Kidney (tissue), 13 donors: ENCODE measurements at regions not wholly inside any gene's neighbourhood (a gene's known extent, or its start where the extent isn't known, plus 50 kb on each side); places are given as distances from the start of the nearest gene placed in this dataset.

Experiments
- DNase-seq, 5 donors: peaks; one replicate each; pipeline ENCODE4 v3.0.0-alpha.2; 2013 to 2020
- FAIRE-seq: peaks from 2 replicates; lab custom pipeline; 2012; peaks lifted over from hg19 to GRCh38; lab: Jason Lieb, UNC
- H3K27ac ChIP-seq, 2 donors: one replicate each; pipeline ENCODE4 v1.7.0; 2013; ENCODE audit warnings: low read depth in 2 of 2, low read length in 2 of 2, inconsistent platforms in 1 of 2
- H3K27me3 ChIP-seq: one replicate; pipeline ENCODE4 v1.7.1; 2013; ENCODE audit warnings: low read length, inconsistent platforms; ENCODE audit not compliant: control insufficient read depth, insufficient read depth
- H3K36me3 ChIP-seq, 3 donors: one replicate each; pipeline versions ENCODE4 v1.7.0 to v1.7.1; 2013; ENCODE audit warnings: low read length in 3 of 3, control low read depth in 1 of 3, inconsistent platforms in 1 of 3; ENCODE audit not compliant: insufficient read depth in 3 of 3, control insufficient read depth in 2 of 3
- H3K4me1 ChIP-seq, 3 donors: one replicate each; pipeline versions ENCODE4 v1.7.0 to v1.7.1; 2013; ENCODE audit warnings: low read length in 3 of 3, inconsistent platforms in 1 of 3, low read depth in 1 of 3; ENCODE audit not compliant: control insufficient read depth in 2 of 3, insufficient read depth in 2 of 3
- H3K4me3 ChIP-seq, 3 donors: one replicate each; pipeline versions ENCODE4 v1.7.0 to v1.8.1; 2013; ENCODE audit warnings: low read length in 3 of 3, control low read depth in 1 of 3, inconsistent platforms in 1 of 3
- H3K9ac ChIP-seq, 3 donors: one replicate each; pipeline versions ENCODE4 v1.7.0 to v1.7.1; 2013; ENCODE audit warnings: low read length in 3 of 3, control low read depth in 1 of 3, inconsistent platforms in 1 of 3
- H3K9me3 ChIP-seq, 3 donors: one replicate each; pipeline versions ENCODE4 v1.7.0 to v1.7.1; 2013; ENCODE audit warnings: low read length in 3 of 3, control low read depth in 1 of 3, inconsistent platforms in 1 of 3; ENCODE audit not compliant: control insufficient read depth in 2 of 3, insufficient read depth in 1 of 3
- CTCF ChIP-seq: IDR thresholded peaks from 3 replicates; pipeline ENCODE4 v1.5.1; 2012; ENCODE audit warnings: mild to moderate bottlenecking, moderate library complexity, borderline replicate concordance; ENCODE audit not compliant: insufficient read depth; ENCODE audit errors: extremely low read depth
- intact Hi-C: fragments of 100-400 bp; cut with DNase I; formaldehyde crosslinking; loops from one replicate; pipeline ENCODE4 v1.11.1; 2022
- donor health status: control.
- donor health status: control.
- donor health status: control.
- donor health status: control.
- donor health status: control.
- donor health status: DM: yes; HTN: yes; CAD: no.
- donor health status: Normal renal cell carcinoma (clear cell type).

- FAIRE-seq = no peak
- no peaks in the 10 kb centered on the region for H3K9me3 ChIP-seq
- no peak overlapping the region for H3K27ac ChIP-seq
- H3K4me3 ChIP-seq = no peak overlapping the region
- TF ChIP-seq CTCF = no peak
- H3K4me1 ChIP-seq = peaks cover 0 to 4% (median 0%) of the 10 kb centered on the region in 3 donors
- no peaks in the 10 kb centered on the region for H3K27me3 ChIP-seq
- DNase-seq = no peak
- no peaks in the 10 kb centered on the region for H3K36me3 ChIP-seq
- H3K9ac ChIP-seq = no peak overlapping the region
- intact Hi-C loops = no loop called here
Measured at GRCh38 chr6:11853678-11854407, 75.2 kb upstream of the ADTRP start.

- H3K4me3 ChIP-seq = no peak overlapping the region
- H3K36me3 ChIP-seq = no peaks in the 10 kb centered on the region
- no peaks in the 10 kb centered on the region for H3K27me3 ChIP-seq
- no peak for TF ChIP-seq CTCF
- FAIRE-seq (no peak), DNase-seq (peak in 3 of 5 donors; percentile 23 to 51 (median 47))
- H3K27ac ChIP-seq = no peak overlapping the region
- H3K4me1 ChIP-seq = peaks cover 0 to 4% (median 0%) of the 10 kb centered on the region in 3 donors
- no peak overlapping the region for H3K9ac ChIP-seq
- intact Hi-C loops = no loop called here
- H3K9me3 ChIP-seq = no peaks in the 10 kb centered on the region
Measured at GRCh38 chr6:11852061-11852651, 73.6 kb upstream of the ADTRP start.

GRCh38 chr6:11851387-11851786, 72.8 kb upstream of the ADTRP start:
- Histone ChIP-seq H3K27ac (no peak overlapping the region), H3K9ac (no peak overlapping the region), H3K27me3 (no peaks in the 10 kb centered on the region), H3K4me3 (no peak overlapping the region), H3K9me3 (no peaks in the 10 kb centered on the region), H3K4me1 (peaks cover 0 to 4% (median 0%) of the 10 kb centered on the region in 3 donors), H3K36me3 (no peaks in the 10 kb centered on the region)
- TF ChIP-seq CTCF = no peak
- intact Hi-C loops = no loop called here
- no peak for FAIRE-seq
- no peak for DNase-seq
